Gastrocnemius medialis (tissue), 4 donors: ENCODE measurements at regions not wholly inside any gene's neighbourhood (a gene's known extent, or its start where the extent isn't known, plus 50 kb on each side); places are given as distances from the start of the nearest gene placed in this dataset.

Experiments used
- ATAC-seq, 2 donors: fragments of 150-250 bp; one replicate each; pipeline ENCODE4 v1.9.1; 2016
- DNase-seq, 2 donors: peaks; one replicate each; pipeline ENCODE4 v3.0.0-alpha.2; 2019
- H3K27ac ChIP-seq, 4 donors: fragments of 200-600 bp; sonication (generic); 1 replicate in 1 of 4; 2 replicates in 3 of 4; pipeline ENCODE4 v1.5.1; 2016 to 2018; ENCODE audit warnings: mild to moderate bottlenecking in 2 of 4, moderate library complexity in 1 of 4
- H3K27me3 ChIP-seq, 3 donors: fragments of 200-600 bp; sonication (generic) in 2 of 3; 1 replicate in 1 of 3; 2 replicates in 2 of 3; pipeline versions ENCODE4 v1.5.1 to v1.6.0; 2016 to 2019; ENCODE audit warnings: mild to moderate bottlenecking in 1 of 3, moderate library complexity in 1 of 3
- H3K36me3 ChIP-seq, 2 donors: fragments of 200-600 bp; sonication (generic) in 1 of 2; one replicate each; pipeline ENCODE4 v1.5.1; 2017 to 2018
- H3K4me1 ChIP-seq, 2 donors: fragments of 200-600 bp; sonication (generic) in 1 of 2; one replicate each; pipeline ENCODE4 v1.5.1; 2016 to 2017; ENCODE audit warnings: mild to moderate bottlenecking in 2 of 2
- H3K4me3 ChIP-seq, 4 donors: fragments of 200-600 bp; sonication (generic) in 3 of 4; 1 replicate in 1 of 4; 2 replicates in 3 of 4; pipeline ENCODE4 v1.5.1; 2016 to 2019; ENCODE audit warnings: mild to moderate bottlenecking in 2 of 4
- H3K9me3 ChIP-seq, 3 donors: fragments of 200-600 bp; sonication (generic) in 2 of 3; 1 replicate in 1 of 3; 2 replicates in 2 of 3; pipeline ENCODE4 v1.5.1; 2016 to 2019
- POLR2A ChIP-seq, 2 donors: fragments of 450-650 bp; IDR thresholded peaks; one replicate each; pipeline ENCODE4 v1.6.1; 2017; ENCODE audit warnings: antibody characterized with exemption in 2 of 2, mild to moderate bottlenecking in 2 of 2, moderate library complexity in 2 of 2
- in situ Hi-C, 4 donors: fragments of 200-750 bp; cut with MboI; loops; one replicate each; pipeline versions ENCODE4 v1.15.0 to v1.8.0; 2017; ENCODE audit warnings: low sequenced_read_pairs in 4 of 4
- intact Hi-C: fragments of 100-400 bp; cut with DNase I; formaldehyde crosslinking; loops from one replicate; pipeline ENCODE4 v1.15.1; 2023; ENCODE audit warnings: low total_unique reads
- TF ChIP-seq, protein P1 (sequence below), 5 experiments: fragments of 450-650 bp in 3 of 5; fragments of 200-600 bp in 2 of 5; sonication (generic) in 2 of 5; IDR thresholded peaks in 4 of 5; conservative IDR thresholded peaks in 1 of 5; 1 replicate in 4 of 5; 2 replicates in 1 of 5; pipeline ENCODE4 v1.5.1; 2016 to 2019; ENCODE audit warnings: antibody characterized with exemption in 5 of 5, mild to moderate bottlenecking in 3 of 5, moderate library complexity in 3 of 5

DNA sequence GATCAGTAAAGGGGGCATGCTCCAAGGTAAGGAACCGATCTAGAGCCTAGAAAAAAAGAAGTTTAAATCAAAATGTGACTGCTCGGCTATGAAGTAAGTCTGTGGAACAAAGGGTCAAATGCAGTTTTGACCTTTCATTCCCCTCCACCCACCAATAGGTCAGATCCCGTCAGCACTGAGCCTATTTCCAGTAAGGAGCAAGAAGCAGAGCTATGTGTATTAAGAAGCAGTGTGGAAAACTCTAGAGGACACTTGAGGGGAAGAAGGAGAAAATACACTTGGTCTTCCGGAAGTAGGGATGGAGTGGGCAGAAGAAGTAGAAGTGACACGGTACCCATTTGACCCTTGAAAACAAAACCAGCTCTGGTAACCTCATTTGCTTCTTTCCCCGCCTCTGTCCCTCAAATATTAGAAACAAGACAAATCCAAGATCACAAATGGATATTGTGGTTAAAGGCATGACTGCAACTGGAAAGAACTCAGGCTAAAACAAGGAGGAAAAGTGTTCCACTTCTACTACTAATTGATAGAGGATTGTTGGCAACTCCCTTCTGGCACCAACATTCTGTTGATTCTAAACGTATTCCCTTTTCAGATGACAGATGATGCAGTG is 888.3 kb upstream of the NR2F2 start:
- Histone ChIP-seq H3K27ac (peak overlapping the region in 3 of 4 donors; percentile 48 to 61 (median 59)), H3K4me1 (peaks cover 0 to 4% of the 10 kb centered on the region in 2 donors), H3K9me3 (no peaks in the 10 kb centered on the region), H3K27me3 (no peaks in the 10 kb centered on the region), H3K4me3 (no peak overlapping the region), H3K36me3 (no peaks in the 10 kb centered on the region)
- intact Hi-C loops (loop anchor here (10.0 kb wide), 1 partner anchor 903 kb away; no protein-coding TSS in a partner anchor), in situ Hi-C loops (no loop called here)
- DNase-seq (no peak), ATAC-seq (no peak)
- TF ChIP-seq POLR2A (IDR thresholded peaks at IDR 0.05): no peak
- TF ChIP-seq, protein P1, sequence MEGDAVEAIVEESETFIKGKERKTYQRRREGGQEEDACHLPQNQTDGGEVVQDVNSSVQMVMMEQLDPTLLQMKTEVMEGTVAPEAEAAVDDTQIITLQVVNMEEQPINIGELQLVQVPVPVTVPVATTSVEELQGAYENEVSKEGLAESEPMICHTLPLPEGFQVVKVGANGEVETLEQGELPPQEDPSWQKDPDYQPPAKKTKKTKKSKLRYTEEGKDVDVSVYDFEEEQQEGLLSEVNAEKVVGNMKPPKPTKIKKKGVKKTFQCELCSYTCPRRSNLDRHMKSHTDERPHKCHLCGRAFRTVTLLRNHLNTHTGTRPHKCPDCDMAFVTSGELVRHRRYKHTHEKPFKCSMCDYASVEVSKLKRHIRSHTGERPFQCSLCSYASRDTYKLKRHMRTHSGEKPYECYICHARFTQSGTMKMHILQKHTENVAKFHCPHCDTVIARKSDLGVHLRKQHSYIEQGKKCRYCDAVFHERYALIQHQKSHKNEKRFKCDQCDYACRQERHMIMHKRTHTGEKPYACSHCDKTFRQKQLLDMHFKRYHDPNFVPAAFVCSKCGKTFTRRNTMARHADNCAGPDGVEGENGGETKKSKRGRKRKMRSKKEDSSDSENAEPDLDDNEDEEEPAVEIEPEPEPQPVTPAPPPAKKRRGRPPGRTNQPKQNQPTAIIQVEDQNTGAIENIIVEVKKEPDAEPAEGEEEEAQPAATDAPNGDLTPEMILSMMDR (IDR thresholded peaks at IDR 0.05 in 4 of 5, conservative IDR thresholded peaks at IDR 0.05 in 1 of 5): no peak

DNA sequence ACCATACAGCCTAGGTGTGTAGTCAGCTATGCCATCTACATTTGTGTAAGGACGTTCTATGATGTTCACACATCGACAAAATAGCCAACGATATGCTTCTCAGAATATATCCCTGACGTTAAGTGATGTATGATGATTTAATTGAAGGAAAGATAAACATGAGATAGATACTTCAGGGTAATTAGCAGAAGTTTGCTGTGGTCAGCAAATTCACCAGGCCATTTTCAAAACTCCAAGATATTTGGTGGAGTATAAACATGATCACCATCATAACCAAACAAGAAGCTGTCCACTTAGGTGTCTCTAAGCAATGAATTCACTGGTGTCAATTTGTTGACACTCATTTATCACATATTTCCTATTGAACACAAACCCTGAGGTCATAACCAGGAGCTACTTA is 885.6 kb upstream of the NR2F2 start:
- H3K27ac ChIP-seq: no peak overlapping the region
- ATAC-seq (no peak), DNase-seq (no peak)
- no peak overlapping the region for H3K4me3 ChIP-seq
- peaks cover 0 to 4% of the 10 kb centered on the region in 2 donors for H3K4me1 ChIP-seq
- no peaks in the 10 kb centered on the region for H3K27me3 ChIP-seq
- intact Hi-C loops: loop anchor here (10.0 kb wide), 1 partner anchor 900 kb away; no protein-coding TSS in a partner anchor
- no peaks in the 10 kb centered on the region for H3K36me3 ChIP-seq
- in situ Hi-C loops: no loop called here
- no peaks in the 10 kb centered on the region for H3K9me3 ChIP-seq
- no peak for TF ChIP-seq POLR2A (IDR thresholded peaks at IDR 0.05)
- TF ChIP-seq, protein P1 (IDR thresholded peaks at IDR 0.05 in 4 of 5, conservative IDR thresholded peaks at IDR 0.05 in 1 of 5): no peak

DNA sequence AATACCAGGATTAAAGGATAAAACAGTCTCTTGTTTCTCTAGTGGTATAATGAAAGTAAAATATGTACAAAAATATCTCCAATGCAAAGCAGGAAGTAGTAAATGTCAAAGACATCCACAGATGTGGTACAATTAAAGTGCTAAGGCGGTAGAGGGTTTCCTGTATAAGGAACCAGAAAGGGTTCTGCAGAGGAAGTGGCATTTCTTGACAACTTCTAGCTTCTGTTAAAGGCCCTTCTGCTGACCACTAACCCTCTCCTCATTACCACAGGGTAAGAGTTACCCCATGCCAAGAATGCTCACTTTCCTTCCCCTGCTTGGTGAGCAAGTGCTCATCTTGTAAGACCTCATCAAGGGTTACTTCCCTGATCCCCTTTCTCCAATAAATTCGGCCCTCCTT is 883.6 kb upstream of the NR2F2 start:
- Histone ChIP-seq H3K27ac (no peak overlapping the region), H3K9me3 (no peaks in the 10 kb centered on the region), H3K27me3 (no peaks in the 10 kb centered on the region), H3K4me1 (no peaks in the 10 kb centered on the region), H3K4me3 (no peak overlapping the region), H3K36me3 (no peaks in the 10 kb centered on the region)
- in situ Hi-C loops (no loop called here), intact Hi-C loops (loop anchor here (10.0 kb wide), 1 partner anchor 898 kb away; no protein-coding TSS in a partner anchor)
- ATAC-seq (no peak), DNase-seq (no peak)
- TF ChIP-seq, protein P1 (IDR thresholded peaks at IDR 0.05 in 4 of 5, conservative IDR thresholded peaks at IDR 0.05 in 1 of 5): no peak
- no peak for TF ChIP-seq POLR2A (IDR thresholded peaks at IDR 0.05)

DNA sequence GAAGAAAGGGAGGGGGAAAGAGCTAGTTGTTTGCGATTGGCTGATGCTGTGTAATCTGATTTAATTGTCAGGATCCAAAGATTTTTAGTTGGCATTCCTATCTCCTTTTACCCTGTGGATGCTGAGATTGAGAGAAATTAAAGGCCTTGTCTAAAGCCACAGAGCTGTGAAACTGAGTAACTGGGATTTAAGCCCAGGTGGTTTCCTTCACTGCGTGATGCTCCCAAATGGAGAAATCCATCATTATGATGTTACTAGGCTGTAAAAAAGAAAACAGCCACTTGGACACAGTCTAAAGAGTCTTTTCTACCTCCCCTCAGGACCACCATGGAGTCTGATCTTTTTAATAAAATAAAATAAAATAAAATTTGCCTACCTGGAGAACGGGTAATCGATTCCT is 883.0 kb upstream of the NR2F2 start:
- H3K4me3 ChIP-seq: no peak overlapping the region
- no peak for ATAC-seq
- H3K27ac ChIP-seq: no peak overlapping the region
- DNase-seq: no peak
- H3K27me3 ChIP-seq: no peaks in the 10 kb centered on the region
- no peaks in the 10 kb centered on the region for H3K4me1 ChIP-seq
- TF ChIP-seq, protein P1 (IDR thresholded peaks at IDR 0.05 in 4 of 5, conservative IDR thresholded peaks at IDR 0.05 in 1 of 5): no peak
- TF ChIP-seq POLR2A (IDR thresholded peaks at IDR 0.05): no peak
- in situ Hi-C loops: no loop called here
- intact Hi-C loops: loop anchor here (10.0 kb wide), 1 partner anchor 897 kb away; no protein-coding TSS in a partner anchor
- H3K9me3 ChIP-seq: no peaks in the 10 kb centered on the region
- H3K36me3 ChIP-seq: no peaks in the 10 kb centered on the region
